ENCODE measurements at regions not wholly inside any gene's neighbourhood (a gene's known extent, or its start where the extent isn't known, plus 50 kb on each side); places are given as distances from the start of the nearest gene placed in this dataset.

- Histone ChIP-seq H3K27me3 (ENCODE audit: insufficient read depth, low read length) (no peaks in the 10 kb centered on the region), H3K23ac (ENCODE audit: low read length) (no peak overlapping the region), H4K91ac (ENCODE audit: low read depth, low read length) (no peak overlapping the region), H2BK5ac (ENCODE audit: low read depth, low read length, poor library complexity) (no peak overlapping the region), H4K8ac (ENCODE audit: low read depth, low read length) (no peak overlapping the region), H3K4me3 (ENCODE audit: low read depth, low read length) (no peak overlapping the region), H4K12ac (ENCODE audit: low read depth, low read length) (no peak overlapping the region), H3K9me3 (ENCODE audit: insufficient read depth, low read depth, low read length) (peaks cover 3% of the 10 kb centered on the region), H2AK5ac (ENCODE audit: low read length) (no peak overlapping the region), H3K79me1 (ENCODE audit: low read length) (no peaks in the 10 kb centered on the region), H3K14ac (ENCODE audit: low read length) (no peak overlapping the region), H3K79me2 (ENCODE audit: control insufficient read depth, insufficient read depth, low read length, poor library complexity) (no peaks in the 10 kb centered on the region), H3K18ac (ENCODE audit: low read length) (no peak overlapping the region), H3K27ac (ENCODE audit: low read depth, low read length) (no peak overlapping the region), H3K4me1 (ENCODE audit: control insufficient read depth in 1 of 2, insufficient read depth in 2 of 2, low read length in 2 of 2) (no peaks in the 10 kb centered on the region), H2AFZ (ENCODE audit: insufficient read depth, low read length, poor library complexity) (no peak overlapping the region), H2BK12ac (ENCODE audit: low read length) (no peak overlapping the region), H3K36me3 (ENCODE audit: control insufficient read depth in 1 of 2, insufficient read depth in 2 of 2, low read length in 2 of 2) (no peaks in the 10 kb centered on the region), H2BK120ac (ENCODE audit: insufficient read depth, low read length, poor library complexity) (no peak overlapping the region), H3K9ac (ENCODE audit: low read length) (no peak overlapping the region), H3K4ac (ENCODE audit: low read depth, low read length) (no peak overlapping the region), H3K4me2 (ENCODE audit: low read length) (no peak overlapping the region)
- no peak for DNase-seq
- WGBS (ENCODE audit: extremely low coverage, insufficient coverage, insufficient read length), result no CpG with 5 or more reads among the region's 1 CpG
Observed at GRCh38 chr1:187464320-187464719, 635.6 kb downstream of the PLA2G4A start.

- no CpG with 5 or more reads among the region's 2 CpGs for WGBS (ENCODE audit: extremely low coverage, insufficient coverage, insufficient read length)
- H3K23ac ChIP-seq (ENCODE audit: low read length), result no peak overlapping the region
Observed at GRCh38 chr1:187465441-187465840, 636.7 kb downstream of the PLA2G4A start.

GRCh38 chr1:187469836-187470235 is 641.1 kb downstream of the PLA2G4A start:
- Histone ChIP-seq H2BK5ac (ENCODE audit: low read depth, low read length, poor library complexity) (no peak overlapping the region), H3K4me1 (ENCODE audit: control insufficient read depth in 1 of 2, insufficient read depth in 2 of 2, low read length in 2 of 2) (peaks cover 0 to 2% of the 10 kb centered on the region in 2 experiments), H4K91ac (ENCODE audit: low read depth, low read length) (no peak overlapping the region), H3K79me1 (ENCODE audit: low read length) (peaks cover 3% of the 10 kb centered on the region), H3K4me3 (ENCODE audit: low read depth, low read length) (no peak overlapping the region), H2BK12ac (ENCODE audit: low read length) (no peak overlapping the region), H3K4ac (ENCODE audit: low read depth, low read length) (no peak overlapping the region), H3K36me3 (ENCODE audit: control insufficient read depth in 1 of 2, insufficient read depth in 2 of 2, low read length in 2 of 2) (no peaks in the 10 kb centered on the region), H2AFZ (ENCODE audit: insufficient read depth, low read length, poor library complexity) (no peak overlapping the region), H2AK5ac (ENCODE audit: low read length) (no peak overlapping the region), H3K18ac (ENCODE audit: low read length) (no peak overlapping the region), H3K4me2 (ENCODE audit: low read length) (no peak overlapping the region), H3K23ac (ENCODE audit: low read length) (no peak overlapping the region), H3K27me3 (ENCODE audit: insufficient read depth, low read length) (no peaks in the 10 kb centered on the region), H2BK120ac (ENCODE audit: insufficient read depth, low read length, poor library complexity) (no peak overlapping the region), H3K14ac (ENCODE audit: low read length) (no peak overlapping the region), H3K9ac (ENCODE audit: low read length) (no peak overlapping the region), H3K27ac (ENCODE audit: low read depth, low read length) (no peak overlapping the region), H4K12ac (ENCODE audit: low read depth, low read length) (no peak overlapping the region), H4K8ac (ENCODE audit: low read depth, low read length) (no peak overlapping the region), H3K9me3 (ENCODE audit: insufficient read depth, low read depth, low read length) (peaks cover 3% of the 10 kb centered on the region), H3K79me2 (ENCODE audit: control insufficient read depth, insufficient read depth, low read length, poor library complexity) (no peaks in the 10 kb centered on the region)
- no CpG with 5 or more reads among the region's 2 CpGs for WGBS (ENCODE audit: extremely low coverage, insufficient coverage, insufficient read length)
- DNase-seq, result no peak

More at GRCh38 chr1:187465441-187465840, 636.7 kb downstream of the PLA2G4A start:
- H2BK120ac ChIP-seq (ENCODE audit: insufficient read depth, low read length, poor library complexity), result no peak overlapping the region
- no peak overlapping the region for H2BK5ac ChIP-seq (ENCODE audit: low read depth, low read length, poor library complexity)
- no peak overlapping the region for H2AFZ ChIP-seq (ENCODE audit: insufficient read depth, low read length, poor library complexity)
- H3K4me2 ChIP-seq (ENCODE audit: low read length), result no peak overlapping the region
- no peak overlapping the region for H3K18ac ChIP-seq (ENCODE audit: low read length)
- no peaks in the 10 kb centered on the region for H3K79me1 ChIP-seq (ENCODE audit: low read length)
- no peak overlapping the region for H3K27ac ChIP-seq (ENCODE audit: low read depth, low read length)
- H3K14ac ChIP-seq (ENCODE audit: low read length), result no peak overlapping the region
- no peak overlapping the region for H2BK12ac ChIP-seq (ENCODE audit: low read length)
- no peak overlapping the region for H4K8ac ChIP-seq (ENCODE audit: low read depth, low read length)
- no peak overlapping the region for H3K9ac ChIP-seq (ENCODE audit: low read length)
- no peak overlapping the region for H3K4ac ChIP-seq (ENCODE audit: low read depth, low read length)
- no peaks in the 10 kb centered on the region for H3K36me3 ChIP-seq (ENCODE audit: control insufficient read depth in 1 of 2, insufficient read depth in 2 of 2, low read length in 2 of 2)
- no peaks in the 10 kb centered on the region for H3K79me2 ChIP-seq (ENCODE audit: control insufficient read depth, insufficient read depth, low read length, poor library complexity)
- no peaks in the 10 kb centered on the region for H3K27me3 ChIP-seq (ENCODE audit: insufficient read depth, low read length)
- peaks cover 3% of the 10 kb centered on the region for H3K9me3 ChIP-seq (ENCODE audit: insufficient read depth, low read depth, low read length)
- no peak for DNase-seq
- H4K12ac ChIP-seq (ENCODE audit: low read depth, low read length), result no peak overlapping the region
- no peaks in the 10 kb centered on the region for H3K4me1 ChIP-seq (ENCODE audit: control insufficient read depth in 1 of 2, insufficient read depth in 2 of 2, low read length in 2 of 2)
- H3K4me3 ChIP-seq (ENCODE audit: low read depth, low read length), result no peak overlapping the region
- H4K91ac ChIP-seq (ENCODE audit: low read depth, low read length), result no peak overlapping the region
- no peak overlapping the region for H2AK5ac ChIP-seq (ENCODE audit: low read length)

- Histone ChIP-seq H3K4me2 (ENCODE audit: low read length) (no peak overlapping the region), H3K9ac (ENCODE audit: low read length) (no peak overlapping the region), H2BK5ac (ENCODE audit: low read depth, low read length, poor library complexity) (no peak overlapping the region), H4K12ac (ENCODE audit: low read depth, low read length) (no peak overlapping the region), H3K23ac (ENCODE audit: low read length) (no peak overlapping the region), H2BK120ac (ENCODE audit: insufficient read depth, low read length, poor library complexity) (no peak overlapping the region), H3K27me3 (ENCODE audit: insufficient read depth, low read length) (no peaks in the 10 kb centered on the region), H2AK5ac (ENCODE audit: low read length) (no peak overlapping the region), H3K79me1 (ENCODE audit: low read length) (peaks cover 3% of the 10 kb centered on the region), H4K8ac (ENCODE audit: low read depth, low read length) (no peak overlapping the region), H3K79me2 (ENCODE audit: control insufficient read depth, insufficient read depth, low read length, poor library complexity) (no peaks in the 10 kb centered on the region), H3K18ac (ENCODE audit: low read length) (no peak overlapping the region), H3K9me3 (ENCODE audit: insufficient read depth, low read depth, low read length) (no peaks in the 10 kb centered on the region), H3K27ac (ENCODE audit: low read depth, low read length) (no peak overlapping the region), H3K4me3 (ENCODE audit: low read depth, low read length) (no peak overlapping the region), H3K14ac (ENCODE audit: low read length) (no peak overlapping the region), H3K36me3 (ENCODE audit: control insufficient read depth in 1 of 2, insufficient read depth in 2 of 2, low read length in 2 of 2) (no peaks in the 10 kb centered on the region), H4K91ac (ENCODE audit: low read depth, low read length) (no peak overlapping the region), H2BK12ac (ENCODE audit: low read length) (no peak overlapping the region), H2AFZ (ENCODE audit: insufficient read depth, low read length, poor library complexity) (no peak overlapping the region), H3K4ac (ENCODE audit: low read depth, low read length) (no peak overlapping the region), H3K4me1 (ENCODE audit: control insufficient read depth in 1 of 2, insufficient read depth in 2 of 2, low read length in 2 of 2) (peaks cover 0 to 2% of the 10 kb centered on the region in 2 experiments)
- peak; percentile 67 to 80 for DNase-seq
- no CpG with 5 or more reads among the region's 2 CpGs for WGBS (ENCODE audit: extremely low coverage, insufficient coverage, insufficient read length)
Observed at GRCh38 chr1:187471555-187471954, 642.8 kb downstream of the PLA2G4A start.

Measured in trophoblast cell (in vitro differentiated cells and primary cell).